ENCODE measurements at regions not wholly inside any gene's neighbourhood (a gene's known extent, or its start where the extent isn't known, plus 50 kb on each side); places are given as distances from the start of the nearest gene placed in this dataset.

DNA sequence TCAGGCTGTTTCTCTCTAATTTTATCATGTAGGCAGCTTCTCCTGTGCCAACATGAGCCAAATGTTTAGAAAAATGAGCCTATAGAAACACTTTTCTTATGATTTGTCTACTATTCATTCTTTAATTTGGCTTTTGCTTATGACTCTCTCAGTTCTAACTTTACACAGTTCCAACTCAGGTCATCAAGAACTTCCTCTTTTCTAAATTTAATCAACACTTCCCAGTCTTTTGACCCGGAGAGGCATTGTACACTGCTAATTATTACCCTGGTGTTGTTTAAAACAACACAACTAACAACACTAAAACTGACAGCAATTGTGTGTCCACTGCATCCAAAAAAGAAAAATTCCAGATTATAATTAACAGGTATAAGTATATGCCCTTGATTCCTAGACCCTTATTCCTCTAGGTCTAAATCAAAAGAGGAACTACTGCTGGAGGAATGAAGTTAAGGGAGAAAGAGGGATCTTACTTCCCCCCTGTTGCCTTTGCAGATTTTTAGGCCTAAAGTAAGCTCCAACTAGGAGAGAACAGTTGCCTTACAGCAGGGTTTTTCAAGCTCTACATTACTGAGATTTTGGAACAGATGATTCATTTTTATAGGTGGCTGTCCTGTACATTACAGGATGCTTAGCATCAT, 332.2 kb upstream of the GOLIM4 start:
- DNase-seq, result no peak

GRCh38 chr3:168427156-168427555, 331.4 kb upstream of the GOLIM4 start:
- DNase-seq, result no peak

- no peak for DNase-seq
Measured at GRCh38 chr3:168425936-168426595, 330.3 kb upstream of the GOLIM4 start.

GRCh38 chr3:168424059-168424734, 328.5 kb upstream of the GOLIM4 start:
- no peak for DNase-seq

- no peak for DNase-seq
Measured at GRCh38 chr3:168422843-168423242, 327.1 kb upstream of the GOLIM4 start.

- DNase-seq, result no peak
Measured at GRCh38 chr3:168419091-168419490, 323.4 kb upstream of the GOLIM4 start.

GRCh38 chr3:168417016-168417415, 321.3 kb upstream of the GOLIM4 start:
- no peak for DNase-seq

GRCh38 chr3:168416446-168416845, 320.7 kb upstream of the GOLIM4 start:
- no peak for DNase-seq

DNA sequence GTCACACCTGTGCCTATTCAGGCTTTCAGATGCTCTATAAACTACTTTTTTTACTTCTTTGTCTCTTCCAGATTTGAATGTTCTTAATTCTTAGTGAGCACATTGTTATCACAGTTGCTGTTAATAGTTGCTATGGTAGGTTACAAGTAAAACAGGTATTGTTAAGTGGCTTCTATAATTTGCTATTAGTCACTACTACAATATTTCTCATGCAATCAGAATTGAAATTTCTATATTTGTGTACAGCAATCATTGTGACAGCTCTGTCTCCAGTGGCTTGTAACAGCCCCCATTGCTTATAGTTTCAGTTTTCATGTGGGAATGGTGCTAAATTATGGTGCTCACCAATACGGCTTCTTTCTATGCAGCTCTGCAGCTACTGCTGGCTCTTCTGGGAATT, 318.4 kb upstream of the GOLIM4 start:
- no peak for DNase-seq

- DNase-seq, result no peak
Measured at GRCh38 chr3:168407381-168407780, 311.7 kb upstream of the GOLIM4 start.

GRCh38 chr3:168405288-168405687, 309.6 kb upstream of the GOLIM4 start:
- no peak for DNase-seq

DNA sequence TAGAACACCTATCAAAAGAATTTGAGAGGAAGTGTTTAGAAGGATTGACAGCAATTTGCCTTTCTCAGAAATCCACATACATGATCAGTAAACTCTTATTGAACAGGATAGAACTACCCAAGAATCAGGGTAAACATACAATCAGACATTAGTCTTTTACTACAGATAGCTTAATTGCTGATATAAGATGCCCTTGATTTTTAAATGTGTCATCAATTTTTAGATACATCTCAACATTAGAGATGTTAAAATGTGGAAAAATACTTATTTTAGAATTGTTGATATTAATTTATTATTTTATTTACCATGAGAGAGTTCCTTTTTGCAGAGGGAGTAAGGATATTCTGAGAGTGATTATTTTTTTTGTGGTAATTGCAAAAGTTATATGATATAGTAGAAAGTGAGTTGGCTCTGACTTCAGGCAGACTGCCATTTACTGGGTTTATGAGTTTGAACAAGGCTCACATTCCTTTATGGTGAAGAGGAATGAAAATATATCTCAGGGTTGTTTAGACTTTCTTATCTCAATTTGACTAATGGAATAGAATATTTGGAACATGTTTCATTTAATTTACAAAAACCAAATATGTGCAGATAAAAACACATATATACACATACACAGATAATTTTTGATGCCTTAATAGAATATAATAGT, 302.8 kb upstream of the GOLIM4 start:
- no peak for DNase-seq

DNA sequence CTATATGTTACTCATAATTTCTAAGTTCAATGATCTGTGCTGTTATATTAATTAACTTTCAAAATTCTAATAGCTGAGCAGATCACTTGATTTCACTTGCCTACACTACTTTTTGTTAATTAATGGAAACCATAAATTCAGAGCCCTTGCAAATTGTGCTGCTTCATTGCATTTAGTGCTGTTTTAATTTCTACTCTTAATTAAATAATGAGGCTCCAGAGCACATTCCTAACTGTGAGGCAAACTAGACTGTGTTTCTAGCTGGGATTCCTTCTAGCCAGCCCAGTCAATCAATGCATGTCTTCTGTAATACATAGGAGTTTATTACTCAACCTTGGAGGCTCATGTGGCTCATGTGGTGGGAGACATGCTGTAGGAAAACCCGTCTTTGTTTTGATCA, 301.1 kb upstream of the GOLIM4 start:
- DNase-seq, result no peak

- DNase-seq, result no peak
Measured at GRCh38 chr3:168395551-168395950, 299.8 kb upstream of the GOLIM4 start.

- no peak for DNase-seq
Measured at GRCh38 chr3:168394439-168394838, 298.7 kb upstream of the GOLIM4 start.

GRCh38 chr3:168386301-168386700, 290.6 kb upstream of the GOLIM4 start:
- DNase-seq, result no peak

- no peak for DNase-seq
Measured at GRCh38 chr3:168384990-168385389, 289.3 kb upstream of the GOLIM4 start.

DNA sequence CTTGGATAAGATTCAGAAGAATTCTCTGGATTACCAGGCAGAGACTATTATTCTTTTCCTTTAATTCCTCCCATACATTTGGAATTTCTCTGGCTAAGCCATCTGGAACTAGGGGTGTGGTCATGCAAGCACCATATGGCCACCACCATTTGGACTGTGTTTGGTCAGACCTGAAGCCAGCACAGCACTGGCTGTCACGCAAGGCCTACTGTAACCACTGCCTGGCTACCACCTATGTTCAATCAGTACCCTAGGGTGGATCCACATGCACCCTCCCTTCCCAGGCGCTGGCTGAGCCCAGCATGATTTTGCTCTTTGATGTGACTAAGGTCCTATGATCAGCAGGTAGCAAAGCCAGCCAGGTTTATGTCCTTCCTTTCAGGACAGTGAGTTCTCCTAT, 287.8 kb upstream of the GOLIM4 start:
- DNase-seq, result no peak

- no peak for DNase-seq
Measured at GRCh38 chr3:168371846-168372245, 276.1 kb upstream of the GOLIM4 start.

DNA sequence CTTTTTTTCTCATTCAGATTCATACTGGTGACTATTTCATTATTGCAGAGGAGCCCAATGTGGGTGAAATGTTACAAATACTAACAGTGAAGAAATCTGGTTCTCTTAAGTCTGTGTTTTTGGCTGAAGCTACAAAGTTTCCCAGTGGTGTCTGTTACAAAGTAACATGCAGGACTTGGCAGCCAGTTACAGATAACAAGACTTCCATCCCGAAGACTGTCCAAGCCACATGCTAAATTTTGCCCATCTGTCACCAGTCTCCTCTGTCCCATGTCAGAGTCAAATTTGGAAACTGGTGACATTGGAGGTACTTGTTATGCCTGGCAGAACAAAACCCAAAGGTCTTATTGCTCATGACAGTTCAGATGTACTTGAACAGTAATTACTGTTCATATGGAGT, 269.2 kb upstream of the GOLIM4 start:
- DNase-seq, result no peak

GRCh38 chr3:168362661-168363247, 267.0 kb upstream of the GOLIM4 start:
- DNase-seq, result no peak

DNA sequence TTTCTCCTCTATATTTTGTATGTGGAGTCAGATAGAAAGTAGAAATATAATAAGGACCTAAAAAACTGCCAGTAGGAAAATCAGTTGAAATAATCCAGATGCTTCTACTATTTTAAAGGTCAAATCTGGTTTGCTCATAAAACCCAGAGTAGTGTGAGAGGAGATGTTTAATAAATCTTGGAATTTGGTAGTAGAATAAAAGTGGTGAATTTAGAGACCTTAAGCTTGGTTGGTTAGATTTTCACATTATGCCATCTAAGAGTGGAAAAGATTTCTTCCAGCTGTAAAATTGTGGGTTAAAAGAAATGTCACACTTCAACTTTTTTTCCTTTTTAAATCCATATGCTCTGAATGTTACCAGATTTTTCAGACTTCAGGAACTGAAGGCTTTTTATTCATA, 266.4 kb upstream of the GOLIM4 start:
- DNase-seq, result no peak

DNA sequence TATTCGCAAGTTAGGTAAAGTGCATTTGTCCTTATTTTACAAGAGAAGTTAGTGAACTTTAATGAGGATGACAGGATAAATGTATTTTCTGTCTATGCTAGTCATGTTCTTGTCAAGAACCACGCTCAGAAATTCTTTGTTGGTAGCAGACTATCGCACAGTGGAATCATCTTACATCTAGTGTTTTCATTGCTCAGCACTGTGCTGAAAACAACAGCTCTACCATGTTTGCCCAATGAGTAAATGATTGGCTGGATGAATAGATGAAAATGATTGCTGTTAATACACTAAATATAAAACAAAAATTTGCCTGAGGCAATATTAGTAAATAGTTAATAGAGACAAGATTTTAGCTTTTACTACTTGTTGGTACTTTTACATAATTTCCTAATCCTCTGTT, 265.3 kb upstream of the GOLIM4 start:
- DNase-seq, result no peak

Measured in activated CD8-positive, alpha-beta memory T cell treated with anti-CD3 and anti-CD28 coated beads for 24 hours (primary cell).